HG03175 (cell line): ENCODE measurements at regions not wholly inside any gene's neighbourhood (a gene's known extent, or its start where the extent isn't known, plus 50 kb on each side); places are given as distances from the start of the nearest gene placed in this dataset.

ENCODE experiments used
- ATAC-seq: cut with Tn5 transposase; IDR thresholded peaks from one replicate; pipeline ENCODE4 v1.9.1; 2021; ENCODE audit warnings: mild to moderate bottlenecking, moderate library complexity; ENCODE audit not compliant: unreplicated experiment

DNA sequence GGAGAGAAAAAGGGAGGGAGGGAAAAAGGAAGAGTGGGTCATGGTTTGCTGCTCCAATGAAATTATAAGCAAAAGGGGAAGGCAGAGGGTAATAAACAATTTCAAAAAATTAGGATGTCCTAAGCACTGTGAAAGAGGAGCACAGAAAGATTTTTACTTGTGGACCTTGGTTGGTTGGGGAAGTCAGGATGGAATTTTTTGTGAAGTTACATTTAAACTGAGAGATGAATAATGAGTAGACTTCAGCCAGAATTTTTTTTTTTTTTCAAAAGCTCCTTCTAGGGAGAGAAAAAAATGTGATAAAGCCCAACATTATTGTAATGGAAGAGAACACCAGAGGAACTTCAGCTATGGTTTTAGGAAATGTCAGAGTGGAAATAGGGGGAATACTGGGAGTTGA lies 515.9 kb upstream of the PAPPA start:
- ATAC-seq, result no peak

DNA sequence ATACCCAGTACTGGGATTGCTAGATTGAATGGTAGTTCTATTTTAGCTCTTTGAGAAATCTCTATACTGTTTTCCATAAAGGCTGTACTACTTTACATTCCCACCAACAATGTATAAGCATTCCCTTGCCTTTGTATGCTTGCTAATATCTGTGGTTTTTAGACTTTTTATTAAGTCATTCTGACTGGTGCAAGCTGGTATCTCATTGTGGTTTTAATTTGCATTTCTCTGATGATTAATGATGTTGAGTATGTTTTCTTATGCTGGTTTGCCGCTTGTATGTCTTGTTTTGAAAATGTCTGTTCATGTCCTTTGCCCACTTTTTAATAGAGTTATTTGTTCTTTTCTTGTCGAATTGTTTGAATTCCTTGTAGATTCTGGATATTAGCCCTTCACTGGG lies 512.7 kb upstream of the PAPPA start:
- ATAC-seq, result no peak

DNA sequence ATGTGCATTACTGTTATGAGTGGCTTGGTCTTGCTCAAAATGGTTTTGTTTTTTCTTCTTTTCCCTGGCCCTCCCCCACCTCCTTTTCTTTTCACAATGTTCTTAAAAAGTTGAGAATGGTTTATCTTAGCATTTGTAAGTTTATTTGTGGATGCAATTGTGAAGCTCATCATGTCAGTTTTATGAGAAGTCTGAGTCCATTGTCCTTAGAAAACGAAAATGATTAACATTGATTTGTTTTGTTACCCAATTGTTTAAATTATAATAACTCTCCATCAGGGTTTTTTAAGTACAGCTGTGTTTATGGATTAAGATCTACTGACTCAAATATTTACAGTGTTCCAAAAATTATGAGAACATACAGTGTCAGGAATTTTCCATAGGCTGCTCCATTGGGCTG lies 511.3 kb upstream of the PAPPA start:
- no peak for ATAC-seq

DNA sequence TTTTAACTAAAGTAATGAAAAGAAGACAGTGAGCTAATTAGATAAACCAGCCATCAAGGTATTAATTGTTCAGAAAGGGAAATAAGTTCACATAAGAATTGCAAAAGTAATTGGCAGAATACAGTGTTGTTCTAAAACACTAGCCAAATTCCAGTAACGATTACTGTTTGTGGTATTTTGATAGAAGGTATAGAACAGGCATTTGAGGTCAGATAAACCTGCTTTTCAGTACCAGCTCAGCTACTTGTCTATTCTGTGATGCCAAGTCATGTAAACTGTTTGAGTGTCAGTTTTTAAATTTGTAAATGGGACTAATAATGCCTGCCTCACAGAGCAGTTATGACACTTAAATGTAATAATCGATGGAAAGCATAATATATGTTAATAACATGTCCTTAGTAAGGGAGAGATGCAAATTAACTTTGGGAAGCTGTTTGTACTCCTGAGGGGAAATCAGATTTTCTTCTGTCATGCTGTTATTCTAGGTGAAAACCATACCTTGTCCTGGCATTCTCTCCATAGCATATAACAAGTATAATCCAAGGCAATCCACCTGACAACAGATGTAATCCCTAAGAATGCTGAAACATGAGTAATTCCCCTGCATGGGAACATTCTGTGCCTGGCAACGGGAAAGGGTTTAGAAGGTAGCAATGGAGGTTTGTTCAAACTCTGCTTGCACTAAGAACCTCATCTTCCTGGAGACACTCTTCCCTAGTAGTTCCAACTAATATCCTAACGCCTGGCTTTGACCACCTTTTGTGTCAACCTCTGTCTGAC lies 509.5 kb upstream of the PAPPA start:
- no peak for ATAC-seq

DNA sequence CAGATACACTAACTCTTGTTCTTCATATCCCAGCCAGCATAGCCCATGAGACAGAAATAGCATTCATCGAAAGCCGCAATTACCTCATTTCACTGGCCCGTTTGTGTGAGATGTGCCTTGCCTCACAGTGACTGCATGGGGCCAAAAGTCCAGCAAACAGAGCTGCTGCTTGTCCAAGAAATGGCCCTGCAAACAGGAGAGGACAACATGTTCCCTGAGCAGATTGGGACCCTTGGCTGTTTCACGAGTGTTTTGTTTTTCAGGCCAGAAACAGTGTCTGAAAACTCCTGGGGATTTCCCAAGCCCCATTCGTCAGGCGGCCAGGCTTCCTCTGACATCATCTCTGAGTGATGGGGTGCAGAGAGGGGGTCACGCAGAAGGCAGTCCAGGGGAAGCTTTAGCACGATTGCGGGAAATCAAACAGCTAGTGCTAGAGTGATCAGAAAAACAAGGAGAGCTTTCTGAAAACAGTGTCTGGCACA lies 503.6 kb upstream of the PAPPA start:
- ATAC-seq, result no peak

DNA sequence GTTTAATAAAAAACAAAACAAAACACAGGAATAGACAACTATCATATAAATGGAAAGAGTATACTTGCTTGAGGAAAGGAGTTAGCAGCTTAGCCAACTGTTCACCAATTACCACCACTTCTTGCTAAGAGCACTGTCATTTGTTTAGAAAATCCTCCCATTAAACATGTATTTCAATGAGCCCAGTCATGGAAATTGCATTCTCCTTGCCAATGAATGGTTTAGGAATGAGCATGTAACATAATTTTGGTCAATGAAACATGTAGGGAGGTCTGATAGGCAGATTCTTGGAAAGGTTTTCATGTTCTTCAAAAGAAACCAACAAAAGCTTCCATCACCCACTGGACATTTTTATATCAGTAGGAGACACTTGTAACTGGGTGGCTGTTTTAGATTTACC lies 502.8 kb upstream of the PAPPA start:
- no peak for ATAC-seq

DNA sequence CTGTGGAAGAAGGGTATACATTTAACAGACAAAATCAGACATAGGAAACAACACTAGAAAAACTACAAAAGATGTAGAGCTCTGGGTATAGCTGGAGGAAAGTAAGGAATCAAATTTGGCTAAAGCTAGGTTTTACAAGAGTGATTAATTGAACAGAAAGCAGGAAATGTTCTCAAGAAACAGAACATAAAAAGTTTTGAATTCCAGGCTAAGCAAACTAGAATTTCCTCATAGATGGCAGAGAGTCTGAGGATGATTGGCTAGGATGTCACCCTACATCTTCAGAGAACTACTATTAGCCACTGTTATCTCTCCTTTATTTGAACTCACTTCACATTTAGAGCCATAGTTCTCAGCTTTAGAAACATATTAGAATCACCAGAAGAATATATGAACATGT lies 502.1 kb upstream of the PAPPA start:
- ATAC-seq, result no peak

DNA sequence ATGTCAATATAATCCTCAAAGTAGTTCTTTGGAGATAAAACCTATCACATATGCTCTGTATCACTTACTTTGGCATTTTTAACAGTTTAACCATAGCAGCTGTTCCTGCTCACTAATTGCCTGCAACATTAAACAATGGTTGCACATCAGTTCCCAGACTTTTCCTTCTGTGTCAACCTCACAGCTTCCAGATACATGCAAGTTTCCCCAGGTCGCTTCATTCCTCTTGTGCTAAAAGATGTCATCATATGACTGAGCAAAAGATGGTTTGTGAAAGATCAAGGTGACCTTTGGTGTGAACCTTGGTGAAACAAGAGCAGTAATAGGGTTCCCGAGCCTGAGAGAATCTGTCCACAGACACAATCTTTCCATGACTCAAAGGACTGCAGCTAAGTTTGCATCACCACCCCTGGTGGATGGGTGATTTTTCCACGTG lies 500.4 kb upstream of the PAPPA start:
- no peak for ATAC-seq

DNA sequence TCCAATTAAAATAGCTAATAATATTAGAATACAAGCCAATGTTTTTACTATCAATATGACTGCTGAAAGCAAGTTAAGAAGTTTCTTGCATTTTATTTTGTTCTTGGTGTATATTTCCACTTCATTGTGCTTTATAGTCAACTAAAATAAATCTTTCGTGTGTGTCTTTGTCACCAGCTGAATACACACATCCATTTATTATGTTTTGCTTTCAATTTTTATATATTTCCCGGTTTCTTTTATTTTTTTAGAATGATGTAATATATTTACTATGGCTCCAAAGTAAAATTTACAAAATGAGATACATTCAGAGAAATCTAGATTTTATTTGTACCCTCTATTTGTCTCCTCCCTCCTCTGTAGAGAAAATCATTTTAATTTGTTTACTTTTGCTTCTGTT lies 495.9 kb upstream of the PAPPA start:
- no peak for ATAC-seq

DNA sequence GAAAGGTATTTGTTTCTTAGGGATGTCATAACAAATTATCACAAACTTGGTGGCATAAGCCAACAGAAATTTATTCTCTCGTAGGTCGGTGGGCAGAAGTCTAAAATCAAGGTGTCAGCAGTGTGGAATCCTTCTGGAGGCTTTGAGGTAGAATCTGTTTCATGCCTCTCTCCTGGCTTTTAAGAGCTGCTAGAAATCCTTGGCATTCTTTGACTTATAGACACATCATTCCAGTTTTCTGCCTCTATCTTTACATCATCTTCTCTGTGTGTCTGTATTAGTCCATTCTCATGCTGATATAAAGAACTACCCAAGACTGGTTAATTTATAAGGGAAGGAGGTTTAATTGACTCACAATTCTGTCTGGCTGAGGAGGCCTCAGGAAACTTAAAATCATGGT lies 488.1 kb upstream of the PAPPA start:
- no peak for ATAC-seq

DNA sequence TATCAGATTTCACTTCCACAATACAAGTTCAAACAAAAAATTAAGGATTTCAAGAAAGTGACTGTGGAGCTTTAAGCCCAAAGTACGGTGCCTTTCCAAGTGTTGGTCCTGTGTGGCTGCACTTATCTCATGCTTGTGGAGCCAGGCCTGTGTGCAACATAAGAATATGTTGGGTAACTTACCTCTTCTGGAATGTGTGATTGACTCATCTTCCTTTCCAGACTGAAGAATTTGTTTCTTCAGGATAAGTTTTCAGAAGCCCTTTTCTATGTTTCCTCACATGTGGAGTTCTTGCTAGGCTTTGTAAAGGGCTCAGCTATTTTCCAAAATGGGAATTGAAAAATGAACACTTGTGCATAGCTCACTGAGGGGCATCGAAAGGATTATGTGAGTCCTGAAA lies 485.1 kb upstream of the PAPPA start:
- ATAC-seq, result no peak

DNA sequence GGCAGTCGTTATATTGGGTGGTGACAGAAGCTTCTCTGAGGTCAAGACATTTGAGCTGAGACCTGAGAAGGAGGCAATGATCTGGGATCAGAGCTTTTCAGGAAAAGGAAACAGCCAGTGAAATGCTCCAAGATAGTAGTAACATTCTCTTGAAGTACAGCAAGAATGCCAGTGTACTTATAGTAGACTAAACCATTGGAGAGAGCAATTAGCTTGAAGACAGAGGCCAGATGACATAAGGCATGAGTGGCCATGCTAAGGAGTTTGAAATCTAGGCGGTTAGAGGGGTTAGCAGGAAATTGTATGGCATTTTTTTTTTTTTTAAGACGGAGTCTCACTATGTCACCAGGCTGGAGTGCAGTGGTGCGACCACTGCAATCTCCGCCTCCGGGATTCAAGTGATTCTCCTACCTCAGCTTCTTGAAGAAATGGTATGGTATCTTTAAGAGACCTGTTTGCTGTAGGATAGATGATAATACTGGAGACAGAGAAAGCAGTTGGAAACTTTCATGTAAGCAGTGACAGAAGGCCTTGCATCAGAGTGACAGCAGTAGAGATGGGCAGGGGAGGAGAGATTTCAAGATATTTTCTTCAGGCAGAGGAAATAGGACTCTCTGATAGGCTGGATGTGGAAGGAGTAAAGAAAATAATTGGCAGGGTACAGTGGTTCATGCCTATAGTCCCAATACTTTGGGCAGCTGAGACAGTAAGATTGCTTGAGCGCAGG lies 482.2 kb upstream of the PAPPA start:
- ATAC-seq, result no peak

DNA sequence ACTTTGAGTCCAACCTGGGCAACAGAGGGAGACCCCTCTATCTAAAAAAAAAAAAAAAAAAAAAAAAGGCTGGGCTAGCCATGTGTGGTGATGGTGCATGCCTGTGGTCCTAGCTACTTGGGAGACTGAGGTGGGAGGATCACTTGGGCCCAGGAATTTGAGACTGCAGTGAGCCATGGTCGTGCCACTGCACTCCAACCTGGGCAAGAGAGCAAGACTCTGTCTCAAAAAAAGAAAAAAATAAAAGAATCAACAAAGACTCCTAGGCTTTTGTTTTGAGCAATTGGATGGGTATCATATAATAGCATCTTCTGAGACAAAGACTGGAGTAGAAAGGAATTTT lies 481.7 kb upstream of the PAPPA start:
- ATAC-seq, result no peak

DNA sequence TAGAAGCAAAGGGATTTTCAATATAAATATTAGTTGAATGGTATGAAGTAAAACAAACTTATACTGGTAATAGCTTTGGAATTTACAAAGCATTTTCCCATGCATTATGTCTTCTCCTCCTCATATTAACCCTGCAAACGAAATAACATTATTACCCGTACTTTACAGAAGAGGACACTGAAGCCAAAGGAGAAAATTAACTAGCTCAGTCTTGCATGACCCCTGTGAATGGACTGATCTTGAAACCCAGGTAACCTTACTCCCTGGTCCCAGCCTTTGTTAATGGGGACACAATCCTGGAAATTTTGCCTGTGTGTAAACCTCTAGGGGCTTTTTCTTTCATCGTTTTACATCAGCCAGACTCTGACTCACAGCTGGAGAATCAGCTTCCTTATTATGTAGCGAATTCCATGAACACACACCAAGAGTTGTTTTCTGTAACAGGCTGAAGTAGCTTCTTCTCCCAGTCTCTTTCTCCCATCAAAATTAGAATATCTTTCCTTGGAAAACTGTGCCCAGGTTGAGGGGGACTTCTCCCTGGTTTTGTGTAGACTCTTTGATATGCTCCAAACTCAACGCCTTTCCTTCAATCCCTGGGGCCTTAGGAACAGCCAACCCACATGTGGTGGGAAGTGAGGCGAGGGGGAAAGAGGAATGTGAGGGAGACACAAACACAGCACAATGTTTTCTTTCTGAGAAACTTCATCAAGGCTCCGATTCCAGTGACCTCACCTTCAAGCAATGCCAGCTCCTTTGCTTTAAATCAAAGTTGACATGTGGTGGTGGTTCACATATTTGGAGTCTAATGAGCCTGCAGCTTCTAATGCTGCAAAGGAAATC lies 480.9 kb upstream of the PAPPA start:
- no peak for ATAC-seq

DNA sequence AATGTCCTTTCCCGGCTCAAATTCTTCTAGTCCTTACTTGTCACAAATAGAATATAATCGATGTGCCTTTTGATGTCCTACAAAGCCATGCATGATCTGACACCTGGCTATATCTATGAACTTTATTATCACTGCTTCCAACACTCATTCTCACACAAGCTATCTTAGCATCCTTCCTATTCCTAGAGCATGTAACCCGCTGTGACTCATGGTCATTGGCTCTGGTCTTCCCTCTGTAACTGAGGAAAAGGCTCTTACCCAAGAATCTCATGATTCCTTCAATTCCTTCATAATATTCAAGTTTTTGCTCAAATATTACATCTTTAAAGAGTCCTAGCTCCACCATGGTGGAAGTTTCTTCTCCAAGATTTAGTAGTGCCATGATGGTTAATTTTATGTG lies 480.0 kb upstream of the PAPPA start:
- ATAC-seq, result no peak

DNA sequence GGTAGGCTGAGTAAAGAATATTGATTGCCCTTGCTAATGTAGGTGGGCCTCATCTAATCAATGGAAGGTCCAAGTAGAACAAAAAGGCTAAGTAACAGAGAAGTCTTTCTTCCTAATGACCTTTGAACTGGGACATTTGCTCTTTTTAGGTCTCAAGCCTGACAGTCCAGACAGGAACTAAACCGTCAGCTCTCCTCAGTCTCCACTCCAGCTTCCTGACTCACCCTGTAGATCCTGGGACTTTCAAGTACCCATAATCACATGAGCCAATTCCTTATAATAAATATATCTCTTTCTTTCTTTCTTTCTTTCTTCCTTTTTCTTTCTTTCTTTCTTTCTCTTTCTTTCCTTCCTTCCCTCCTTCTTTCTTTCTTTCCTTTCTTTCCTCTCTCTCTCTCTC lies 479.5 kb upstream of the PAPPA start:
- ATAC-seq, result no peak

DNA sequence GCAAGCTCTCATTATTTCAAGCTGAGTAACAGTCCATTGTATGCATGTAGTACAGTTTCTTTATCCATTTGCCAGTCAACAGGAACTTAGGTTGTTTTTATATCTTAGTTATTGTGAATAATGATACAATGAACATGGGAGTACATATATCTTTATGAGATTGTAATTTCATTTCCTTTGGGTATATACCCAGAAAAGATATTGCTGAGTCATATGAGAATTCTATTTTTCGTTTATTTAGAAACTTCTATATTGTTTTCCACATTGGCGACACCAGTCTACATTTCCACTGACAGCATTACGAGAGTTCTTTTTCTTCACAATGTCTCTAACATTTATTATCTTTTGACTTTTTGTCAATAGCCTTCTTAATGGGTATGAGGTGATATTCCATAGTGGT lies 477.8 kb upstream of the PAPPA start:
- no peak for ATAC-seq

DNA sequence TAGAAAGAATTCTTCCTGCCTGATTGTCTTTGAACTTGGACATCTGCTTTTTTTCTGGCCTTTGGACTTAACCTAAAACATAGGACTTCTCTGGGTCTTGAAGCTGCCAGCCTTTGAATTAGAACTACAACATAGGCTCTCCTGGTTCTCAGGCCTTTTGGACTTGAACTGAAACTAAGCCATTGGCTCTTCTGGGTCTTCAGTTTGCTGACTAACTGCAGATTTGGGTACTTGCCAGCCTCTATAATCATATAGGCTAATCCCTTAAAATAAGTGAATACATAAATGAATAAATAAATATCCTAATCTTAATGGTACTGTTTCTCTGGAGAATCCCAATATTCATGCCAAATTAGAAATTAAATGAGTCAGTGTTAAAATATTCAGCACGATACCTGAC lies 473.4 kb upstream of the PAPPA start:
- ATAC-seq, result no peak

DNA sequence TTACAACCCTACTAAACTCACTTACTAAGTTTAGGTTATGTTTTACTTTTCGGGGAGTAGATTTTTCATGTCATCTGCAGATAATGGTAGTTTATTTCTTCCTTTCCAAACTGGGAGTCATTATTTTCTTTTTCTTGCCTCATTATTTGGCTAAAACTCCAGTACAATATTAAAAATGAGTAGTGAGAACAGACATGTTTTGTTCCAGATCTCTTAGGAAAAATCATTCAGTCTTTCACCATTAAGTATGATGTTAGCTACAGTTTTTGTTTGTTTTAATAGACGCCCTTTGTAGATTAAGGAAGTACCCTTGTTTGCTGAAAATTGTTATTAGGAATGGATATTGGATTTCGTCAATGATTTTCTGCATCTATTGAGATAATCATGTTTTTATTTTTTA lies 472.0 kb upstream of the PAPPA start:
- ATAC-seq, result no peak

DNA sequence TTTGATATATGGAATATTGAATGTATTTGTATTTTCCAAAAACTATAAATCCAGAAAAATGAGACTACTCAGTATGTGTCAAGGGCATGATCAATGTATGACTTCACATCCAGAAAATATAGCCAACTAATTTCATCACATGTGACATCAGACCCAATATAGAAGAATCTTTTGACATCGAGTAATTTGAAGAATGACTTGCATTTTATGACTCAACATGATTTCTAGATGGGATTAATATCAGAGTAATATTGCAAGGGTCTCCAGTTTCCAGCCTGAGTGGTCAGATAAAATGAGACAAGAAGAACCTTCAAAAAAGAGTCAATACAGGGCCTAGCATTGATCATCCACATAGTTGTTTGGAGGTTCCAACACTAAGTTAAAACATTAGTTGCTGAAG lies 467.5 kb upstream of the PAPPA start:
- no peak for ATAC-seq

DNA sequence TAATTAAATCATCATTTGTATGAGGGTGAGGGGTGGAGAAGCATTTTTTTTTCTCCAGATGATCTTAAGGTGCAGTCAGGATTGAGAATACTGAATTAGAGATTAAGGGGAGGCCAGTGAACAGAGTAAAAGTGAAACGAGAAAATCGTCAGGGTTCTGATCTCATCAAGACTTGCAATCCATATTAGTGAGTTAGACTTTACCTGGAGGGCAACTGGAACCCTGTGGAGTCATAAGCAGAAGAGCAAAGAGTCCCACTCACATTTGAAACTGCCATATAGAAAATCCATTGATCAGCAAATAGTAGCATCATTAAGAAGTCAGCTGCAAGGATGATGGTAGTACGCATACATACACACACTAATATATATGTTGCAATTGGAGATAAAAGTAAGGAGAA lies 466.2 kb upstream of the PAPPA start:
- ATAC-seq, result no peak

DNA sequence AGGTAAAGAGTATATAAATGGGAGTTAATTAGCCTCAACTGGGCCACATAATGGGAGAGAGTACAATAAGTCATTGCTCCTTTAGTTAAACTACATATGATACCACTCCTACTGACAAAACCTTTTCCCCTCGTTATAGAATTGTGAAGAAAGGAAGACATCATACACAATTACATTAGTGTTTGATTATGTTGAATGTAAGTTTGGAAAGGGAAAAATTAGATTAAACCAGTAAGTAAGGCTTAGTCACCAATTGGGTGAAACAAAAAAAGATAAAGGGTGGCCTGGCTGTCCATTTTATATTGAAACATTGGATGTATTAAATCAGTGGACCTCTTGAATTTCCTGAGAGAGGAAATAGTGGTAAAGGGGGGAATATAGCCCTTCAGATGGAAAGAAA lies 464.3 kb upstream of the PAPPA start:
- no peak for ATAC-seq
